ENCODE measurements at regions not wholly inside any gene's neighbourhood (a gene's known extent, or its start where the extent isn't known, plus 50 kb on each side); places are given as distances from the start of the nearest gene placed in this dataset.

DNA sequence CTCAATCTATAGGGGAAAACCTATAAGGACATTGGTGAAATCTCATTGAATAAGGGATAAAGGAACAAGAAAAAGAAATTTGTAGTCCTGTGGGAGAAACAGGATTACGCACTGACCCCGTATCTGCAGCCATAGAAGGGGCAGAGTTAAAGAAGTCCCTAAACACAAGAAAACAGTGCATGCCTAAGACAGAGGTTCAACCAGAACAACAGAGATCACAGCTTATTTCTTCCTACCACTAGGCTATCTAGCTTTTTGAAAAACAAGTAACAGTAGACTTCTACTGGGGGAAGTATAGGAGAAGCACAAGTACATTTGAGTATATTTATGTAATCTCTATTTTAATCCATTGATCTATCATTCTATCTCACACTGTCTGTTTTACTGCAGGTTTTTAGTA is 485.2 kb upstream of the REG3G start:
- no peak overlapping the region for H3K9ac ChIP-seq (ENCODE audit: extremely low read depth, low read length, poor library complexity, severe bottlenecking)
- H3K9me3 ChIP-seq (ENCODE audit: control insufficient read depth, low read length): no peaks in the 10 kb centered on the region
- no peaks in the 10 kb centered on the region for H3K36me3 ChIP-seq (ENCODE audit: control insufficient read depth, insufficient read depth, low read length)
- whole genome bisulfite sequencing, 2 experiments (ENCODE audit: insufficient coverage in 1 of 2, insufficient read length in 1 of 2): 57 to 71% methylated on average over 2 of the region's 2 CpGs
- TF ChIP-seq, protein P1, sequence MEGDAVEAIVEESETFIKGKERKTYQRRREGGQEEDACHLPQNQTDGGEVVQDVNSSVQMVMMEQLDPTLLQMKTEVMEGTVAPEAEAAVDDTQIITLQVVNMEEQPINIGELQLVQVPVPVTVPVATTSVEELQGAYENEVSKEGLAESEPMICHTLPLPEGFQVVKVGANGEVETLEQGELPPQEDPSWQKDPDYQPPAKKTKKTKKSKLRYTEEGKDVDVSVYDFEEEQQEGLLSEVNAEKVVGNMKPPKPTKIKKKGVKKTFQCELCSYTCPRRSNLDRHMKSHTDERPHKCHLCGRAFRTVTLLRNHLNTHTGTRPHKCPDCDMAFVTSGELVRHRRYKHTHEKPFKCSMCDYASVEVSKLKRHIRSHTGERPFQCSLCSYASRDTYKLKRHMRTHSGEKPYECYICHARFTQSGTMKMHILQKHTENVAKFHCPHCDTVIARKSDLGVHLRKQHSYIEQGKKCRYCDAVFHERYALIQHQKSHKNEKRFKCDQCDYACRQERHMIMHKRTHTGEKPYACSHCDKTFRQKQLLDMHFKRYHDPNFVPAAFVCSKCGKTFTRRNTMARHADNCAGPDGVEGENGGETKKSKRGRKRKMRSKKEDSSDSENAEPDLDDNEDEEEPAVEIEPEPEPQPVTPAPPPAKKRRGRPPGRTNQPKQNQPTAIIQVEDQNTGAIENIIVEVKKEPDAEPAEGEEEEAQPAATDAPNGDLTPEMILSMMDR (conservative IDR thresholded peaks at IDR 0.05): no peak
- Mint-ChIP-seq H3K27me3 (ENCODE audit: insufficient read depth) (no peaks in the 10 kb centered on the region), H3K36me3 (ENCODE audit: low read depth) (no peaks in the 10 kb centered on the region), H3K4me1 (no peaks in the 10 kb centered on the region), H3K4me3 (peak overlapping the region; percentile 59), H3K27ac (no peak overlapping the region), H3K9me3 (peaks cover 13% of the 10 kb centered on the region)
- H3K4me1 ChIP-seq (ENCODE audit: control insufficient read depth, insufficient read depth, low read length): no peaks in the 10 kb centered on the region
- no peak for DNase-seq
- H3K27ac ChIP-seq (ENCODE audit: low read depth, low read length): no peak overlapping the region
- H3K4me3 ChIP-seq (ENCODE audit: low read length): no peak overlapping the region
- no peaks in the 10 kb centered on the region for H3K27me3 ChIP-seq (ENCODE audit: control insufficient read depth, insufficient read depth, low read length, poor library complexity, severe bottlenecking)

DNA sequence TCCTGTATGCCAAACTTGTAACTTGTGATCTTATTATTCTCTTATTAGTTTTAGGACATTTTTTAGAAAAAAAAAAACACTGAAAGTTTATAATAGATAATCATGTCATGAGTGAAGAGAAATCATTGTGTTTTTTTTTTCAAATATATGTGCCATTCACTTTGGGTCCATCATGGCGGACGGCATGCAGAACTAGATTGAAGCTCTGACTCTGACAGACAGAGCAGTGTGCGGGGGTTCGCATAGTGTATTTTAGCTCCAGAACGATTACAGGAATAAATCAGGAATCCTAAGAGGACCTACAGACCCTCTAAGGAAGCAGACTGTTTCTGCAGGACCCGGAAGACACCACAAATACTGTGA is 484.4 kb upstream of the REG3G start:
- WGBS, 2 experiments (ENCODE audit: insufficient coverage in 1 of 2, insufficient read length in 1 of 2): 94 to 100% methylated on average over 4 to 6 of the region's 6 CpGs
- Mint-ChIP-seq H3K4me1 (no peaks in the 10 kb centered on the region), H3K27me3 (ENCODE audit: insufficient read depth) (no peaks in the 10 kb centered on the region), H3K36me3 (ENCODE audit: low read depth) (no peaks in the 10 kb centered on the region), H3K9me3 (peaks cover 13% of the 10 kb centered on the region), H3K27ac (peak overlapping the region; percentile 86), H3K4me3 (peak overlapping the region; percentile 59)
- Histone ChIP-seq H3K9me3 (ENCODE audit: control insufficient read depth, low read length) (no peaks in the 10 kb centered on the region), H3K36me3 (ENCODE audit: control insufficient read depth, insufficient read depth, low read length) (no peaks in the 10 kb centered on the region), H3K9ac (ENCODE audit: extremely low read depth, low read length, poor library complexity, severe bottlenecking) (no peak overlapping the region), H3K27ac (ENCODE audit: low read depth, low read length) (no peak overlapping the region), H3K4me3 (ENCODE audit: low read length) (no peak overlapping the region), H3K27me3 (ENCODE audit: control insufficient read depth, insufficient read depth, low read length, poor library complexity, severe bottlenecking) (no peaks in the 10 kb centered on the region), H3K4me1 (ENCODE audit: control insufficient read depth, insufficient read depth, low read length) (no peaks in the 10 kb centered on the region)
- no peak for DNase-seq
- TF ChIP-seq, protein P1 (conservative IDR thresholded peaks at IDR 0.05): no peak

DNA sequence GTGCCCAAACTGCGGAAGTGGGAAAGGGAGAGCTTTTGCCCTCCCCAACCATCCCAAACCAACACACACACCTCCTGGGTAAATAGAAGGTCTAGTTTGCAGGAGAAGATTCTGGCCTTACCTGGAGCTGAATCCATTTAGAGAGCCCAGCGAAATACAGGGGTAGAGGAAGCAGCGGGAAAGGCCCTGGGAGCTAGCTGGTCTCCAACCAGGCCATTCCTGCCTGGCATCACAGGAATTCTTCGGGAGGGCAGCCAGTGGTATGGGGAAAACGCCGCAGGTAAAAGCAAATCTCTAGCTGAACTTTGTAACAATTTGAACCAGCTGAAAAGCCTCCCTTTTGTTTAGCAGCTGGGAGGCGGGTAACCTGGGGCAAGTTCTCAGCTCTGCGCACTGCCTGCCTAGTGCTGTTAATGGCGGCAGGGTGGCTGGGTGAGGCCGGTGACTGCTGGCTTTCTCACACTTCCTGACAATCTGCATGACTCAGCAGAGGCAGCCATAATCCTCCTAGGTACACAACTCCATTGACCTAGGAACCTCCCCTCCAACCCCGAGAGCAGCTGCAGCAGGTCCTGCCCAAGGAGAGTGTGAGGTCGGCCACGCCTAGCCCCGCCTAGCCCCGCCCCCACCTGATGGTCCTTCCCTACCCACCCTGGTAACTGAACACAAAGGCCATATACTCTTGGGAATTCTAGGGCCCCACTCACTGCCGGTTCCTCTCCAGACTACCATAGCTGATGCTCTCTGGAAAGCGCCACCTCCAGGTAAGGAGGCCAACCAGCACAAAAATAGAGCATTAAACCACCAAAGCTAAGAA is 483.8 kb upstream of the REG3G start:
- TF ChIP-seq, protein P1 (conservative IDR thresholded peaks at IDR 0.05): peak; percentile 16
- Histone ChIP-seq H3K36me3 (ENCODE audit: control insufficient read depth, insufficient read depth, low read length) (no peaks in the 10 kb centered on the region), H3K27me3 (ENCODE audit: control insufficient read depth, insufficient read depth, low read length, poor library complexity, severe bottlenecking) (no peaks in the 10 kb centered on the region), H3K4me1 (ENCODE audit: control insufficient read depth, insufficient read depth, low read length) (no peaks in the 10 kb centered on the region), H3K4me3 (ENCODE audit: low read length) (no peak overlapping the region), H3K9me3 (ENCODE audit: control insufficient read depth, low read length) (no peaks in the 10 kb centered on the region), H3K9ac (ENCODE audit: extremely low read depth, low read length, poor library complexity, severe bottlenecking) (no peak overlapping the region), H3K27ac (ENCODE audit: low read depth, low read length) (no peak overlapping the region)
- Mint-ChIP-seq H3K27me3 (ENCODE audit: insufficient read depth) (no peaks in the 10 kb centered on the region), H3K4me1 (no peaks in the 10 kb centered on the region), H3K9me3 (peaks cover 13% of the 10 kb centered on the region), H3K27ac (peak overlapping the region; percentile 86), H3K4me3 (peak overlapping the region; percentile 59), H3K36me3 (ENCODE audit: low read depth) (no peaks in the 10 kb centered on the region)
- peak; percentile 91 for DNase-seq
- WGBS, 2 experiments (ENCODE audit: insufficient coverage in 1 of 2, insufficient read length in 1 of 2): 91 to 98% methylated on average over 7 to 17 of the region's 17 CpGs
